Erythroblast (primary cell): ENCODE measurements at regions not wholly inside any gene's neighbourhood (a gene's known extent, or its start where the extent isn't known, plus 50 kb on each side); places are given as distances from the start of the nearest gene placed in this dataset.

Source experiments
- GATA1 ChIP-seq: IDR thresholded peaks from 2 replicates; pipeline ENCODE4 v1.6.1; 2011; ENCODE audit warnings: low read depth, mild to moderate bottlenecking, control low read depth, low read length, moderate library complexity
- POLR2A ChIP-seq: IDR thresholded peaks from 2 replicates; pipeline ENCODE4 v1.6.1; 2011; ENCODE audit warnings: mild to moderate bottlenecking, low read length

DNA sequence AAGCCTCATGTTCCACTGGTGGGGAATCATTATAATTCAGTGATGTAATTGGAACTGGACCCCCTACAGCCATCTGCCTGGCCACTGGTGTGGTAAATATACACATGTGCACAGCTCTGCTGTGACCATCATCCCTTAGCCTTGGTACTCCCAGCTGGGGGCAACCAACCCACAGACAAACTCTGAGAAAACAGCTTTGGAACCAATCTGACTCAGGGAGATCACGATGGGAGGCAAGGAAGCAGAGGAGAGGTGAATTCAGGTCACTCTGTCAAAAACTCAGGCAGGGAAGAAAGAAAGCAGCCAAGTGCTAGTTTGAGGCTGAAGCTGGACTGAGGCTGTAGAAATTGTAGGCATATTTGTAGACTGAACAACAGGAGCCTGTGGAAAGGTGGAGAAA, 197.8 kb upstream of the GALNT2 start:
- no peak for TF ChIP-seq POLR2A
- TF ChIP-seq GATA1 = no peak
